ENCODE measurements at regions not wholly inside any gene's neighbourhood (a gene's known extent, or its start where the extent isn't known, plus 50 kb on each side); places are given as distances from the start of the nearest gene placed in this dataset.
A peak's percentile ranks its signal among the peaks of the same experiment; 100 is the strongest.

- Mint-ChIP-seq H3K9me3 (ENCODE audit: unreplicated experiment) (peaks cover 32% of the 10 kb centered on the region), H3K36me3 (ENCODE audit: unreplicated experiment) (peaks cover 5% of the 10 kb centered on the region), H3K4me3 (ENCODE audit: unreplicated experiment) (no peak overlapping the region)
Measured at GRCh38 chr7:46819819-46820218, 762.1 kb downstream of the TNS3 start.

GRCh38 chr7:46814516-46815250 is 767.2 kb downstream of the TNS3 start:
- no peak overlapping the region for H3K27ac Mint-ChIP-seq (ENCODE audit: unreplicated experiment)

More at GRCh38 chr7:46819819-46820218, 762.1 kb downstream of the TNS3 start:
- TF ChIP-seq, protein P1, sequence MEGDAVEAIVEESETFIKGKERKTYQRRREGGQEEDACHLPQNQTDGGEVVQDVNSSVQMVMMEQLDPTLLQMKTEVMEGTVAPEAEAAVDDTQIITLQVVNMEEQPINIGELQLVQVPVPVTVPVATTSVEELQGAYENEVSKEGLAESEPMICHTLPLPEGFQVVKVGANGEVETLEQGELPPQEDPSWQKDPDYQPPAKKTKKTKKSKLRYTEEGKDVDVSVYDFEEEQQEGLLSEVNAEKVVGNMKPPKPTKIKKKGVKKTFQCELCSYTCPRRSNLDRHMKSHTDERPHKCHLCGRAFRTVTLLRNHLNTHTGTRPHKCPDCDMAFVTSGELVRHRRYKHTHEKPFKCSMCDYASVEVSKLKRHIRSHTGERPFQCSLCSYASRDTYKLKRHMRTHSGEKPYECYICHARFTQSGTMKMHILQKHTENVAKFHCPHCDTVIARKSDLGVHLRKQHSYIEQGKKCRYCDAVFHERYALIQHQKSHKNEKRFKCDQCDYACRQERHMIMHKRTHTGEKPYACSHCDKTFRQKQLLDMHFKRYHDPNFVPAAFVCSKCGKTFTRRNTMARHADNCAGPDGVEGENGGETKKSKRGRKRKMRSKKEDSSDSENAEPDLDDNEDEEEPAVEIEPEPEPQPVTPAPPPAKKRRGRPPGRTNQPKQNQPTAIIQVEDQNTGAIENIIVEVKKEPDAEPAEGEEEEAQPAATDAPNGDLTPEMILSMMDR (IDR thresholded peaks at IDR 0.05): no peak
- Mint-ChIP-seq H3K27ac (ENCODE audit: unreplicated experiment) (no peak overlapping the region), H3K4me1 (ENCODE audit: unreplicated experiment) (peaks cover 1% of the 10 kb centered on the region), H3K27me3 (ENCODE audit: unreplicated experiment) (no peaks in the 10 kb centered on the region)
- no peak for DNase-seq (ENCODE audit: extremely low spot score, unreplicated experiment)

DNA sequence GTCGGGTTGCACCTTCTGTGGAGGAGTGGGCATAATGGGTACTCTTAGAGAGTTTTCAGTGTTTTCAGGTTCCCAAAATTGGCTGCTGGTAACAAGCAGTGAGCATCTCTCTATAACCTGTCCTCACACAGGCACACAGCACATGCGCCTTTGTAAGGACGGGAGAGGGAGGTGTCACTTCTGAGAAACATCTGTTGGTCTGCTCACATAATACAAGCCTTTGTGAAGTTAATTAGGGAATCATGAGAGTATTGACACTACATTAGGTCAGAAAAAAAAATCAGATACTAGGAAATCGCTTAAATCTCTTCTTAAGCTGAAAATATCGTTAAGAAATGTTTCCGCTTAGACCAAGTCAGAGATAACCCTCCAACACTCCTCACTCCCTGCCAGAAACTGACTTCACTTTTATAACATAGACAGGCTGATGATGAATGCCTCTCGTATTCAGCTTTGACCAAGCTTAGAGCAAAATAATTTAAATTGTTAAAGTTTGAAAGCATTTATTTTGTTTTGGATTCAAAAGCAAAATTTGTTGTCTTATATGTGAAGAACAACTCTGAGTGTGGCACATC is 769.7 kb downstream of the TNS3 start:
- peaks cover 8% of the 10 kb centered on the region for H3K9me3 Mint-ChIP-seq (ENCODE audit: unreplicated experiment)
- no peak overlapping the region for H3K4me3 Mint-ChIP-seq (ENCODE audit: unreplicated experiment)
- peaks cover 2% of the 10 kb centered on the region for H3K36me3 Mint-ChIP-seq (ENCODE audit: unreplicated experiment)
- H3K4me1 Mint-ChIP-seq (ENCODE audit: unreplicated experiment): peaks cover 37% of the 10 kb centered on the region
- DNase-seq (ENCODE audit: extremely low spot score, unreplicated experiment): no peak
- H3K27me3 Mint-ChIP-seq (ENCODE audit: unreplicated experiment): no peaks in the 10 kb centered on the region
- no peak overlapping the region for H3K27ac Mint-ChIP-seq (ENCODE audit: unreplicated experiment)
- TF ChIP-seq, protein P1 (IDR thresholded peaks at IDR 0.05): no peak

More at GRCh38 chr7:46814516-46815250, 767.2 kb downstream of the TNS3 start:
- Mint-ChIP-seq H3K27me3 (ENCODE audit: unreplicated experiment) (no peaks in the 10 kb centered on the region), H3K4me1 (ENCODE audit: unreplicated experiment) (peaks cover 33% of the 10 kb centered on the region), H3K36me3 (ENCODE audit: unreplicated experiment) (peaks cover 2% of the 10 kb centered on the region), H3K4me3 (ENCODE audit: unreplicated experiment) (no peak overlapping the region), H3K9me3 (ENCODE audit: unreplicated experiment) (peaks cover 21% of the 10 kb centered on the region)
- TF ChIP-seq, protein P1 (IDR thresholded peaks at IDR 0.05): no peak
- no peak for DNase-seq (ENCODE audit: extremely low spot score, unreplicated experiment)

GRCh38 chr7:46811529-46811928 is 770.4 kb downstream of the TNS3 start:
- peak; percentile 86 for DNase-seq (ENCODE audit: extremely low spot score, unreplicated experiment)
- TF ChIP-seq, protein P1 (IDR thresholded peaks at IDR 0.05): no peak
- no peaks in the 10 kb centered on the region for H3K27me3 Mint-ChIP-seq (ENCODE audit: unreplicated experiment)
- H3K4me1 Mint-ChIP-seq (ENCODE audit: unreplicated experiment): peaks cover 37% of the 10 kb centered on the region
- H3K27ac Mint-ChIP-seq (ENCODE audit: unreplicated experiment): peak overlapping the region; percentile 50
- H3K4me3 Mint-ChIP-seq (ENCODE audit: unreplicated experiment): no peak overlapping the region
- H3K36me3 Mint-ChIP-seq (ENCODE audit: unreplicated experiment): peaks cover 2% of the 10 kb centered on the region
- peaks cover 2% of the 10 kb centered on the region for H3K9me3 Mint-ChIP-seq (ENCODE audit: unreplicated experiment)

GRCh38 chr7:46810986-46811385 is 770.9 kb downstream of the TNS3 start:
- Mint-ChIP-seq H3K9me3 (ENCODE audit: unreplicated experiment) (no peaks in the 10 kb centered on the region), H3K36me3 (ENCODE audit: unreplicated experiment) (peaks cover 1% of the 10 kb centered on the region), H3K27me3 (ENCODE audit: unreplicated experiment) (no peaks in the 10 kb centered on the region), H3K4me3 (ENCODE audit: unreplicated experiment) (no peak overlapping the region), H3K4me1 (ENCODE audit: unreplicated experiment) (peaks cover 37% of the 10 kb centered on the region), H3K27ac (ENCODE audit: unreplicated experiment) (peak overlapping the region; percentile 50)
- no peak for DNase-seq (ENCODE audit: extremely low spot score, unreplicated experiment)
- TF ChIP-seq, protein P1 (IDR thresholded peaks at IDR 0.05): no peak
